OCI-LY1 (cell line): ENCODE measurements at regions not wholly inside any gene's neighbourhood (a gene's known extent, or its start where the extent isn't known, plus 50 kb on each side); places are given as distances from the start of the nearest gene placed in this dataset.

Source experiments
- EZH2 ChIP-seq: fragments of 200-600 bp; sonication (generic), shearing (Covaris generic); IDR thresholded peaks from 2 replicates; pipeline ENCODE4 v1.8.0; 2017; ENCODE audit warnings: borderline replicate concordance, mixed run types, mild to moderate bottlenecking, antibody characterized with exemption, low read length, moderate library complexity, mixed read lengths
- TF ChIP-seq, protein P1 (sequence below): fragments of 200-600 bp; sonication (generic), shearing (Covaris generic); IDR thresholded peaks from 2 replicates; pipeline ENCODE4 v1.5.1; 2017; ENCODE audit warnings: mild to moderate bottlenecking, antibody characterized with exemption, low read length, moderate library complexity, mixed read lengths

DNA sequence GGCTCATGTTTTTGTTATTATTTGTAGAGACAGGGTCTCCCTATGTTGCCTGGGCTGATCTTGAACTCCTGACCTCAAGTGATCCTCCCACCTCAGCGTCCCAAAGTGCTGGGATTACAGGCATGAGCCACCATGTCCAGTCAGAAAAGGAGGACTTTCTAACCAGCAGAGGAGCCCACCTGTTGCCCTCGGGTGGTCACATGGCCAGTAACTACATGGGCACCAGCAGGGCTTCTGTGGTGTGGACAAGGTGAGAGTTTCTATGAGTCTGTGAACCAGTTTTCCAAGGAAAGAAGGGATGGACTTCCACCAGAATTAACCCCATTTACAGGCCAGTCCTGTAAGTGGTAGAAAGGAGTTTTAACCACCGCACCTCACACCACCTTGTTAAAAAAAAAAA, 125.4 kb downstream of the RIN2 start:
- TF ChIP-seq, protein P1, sequence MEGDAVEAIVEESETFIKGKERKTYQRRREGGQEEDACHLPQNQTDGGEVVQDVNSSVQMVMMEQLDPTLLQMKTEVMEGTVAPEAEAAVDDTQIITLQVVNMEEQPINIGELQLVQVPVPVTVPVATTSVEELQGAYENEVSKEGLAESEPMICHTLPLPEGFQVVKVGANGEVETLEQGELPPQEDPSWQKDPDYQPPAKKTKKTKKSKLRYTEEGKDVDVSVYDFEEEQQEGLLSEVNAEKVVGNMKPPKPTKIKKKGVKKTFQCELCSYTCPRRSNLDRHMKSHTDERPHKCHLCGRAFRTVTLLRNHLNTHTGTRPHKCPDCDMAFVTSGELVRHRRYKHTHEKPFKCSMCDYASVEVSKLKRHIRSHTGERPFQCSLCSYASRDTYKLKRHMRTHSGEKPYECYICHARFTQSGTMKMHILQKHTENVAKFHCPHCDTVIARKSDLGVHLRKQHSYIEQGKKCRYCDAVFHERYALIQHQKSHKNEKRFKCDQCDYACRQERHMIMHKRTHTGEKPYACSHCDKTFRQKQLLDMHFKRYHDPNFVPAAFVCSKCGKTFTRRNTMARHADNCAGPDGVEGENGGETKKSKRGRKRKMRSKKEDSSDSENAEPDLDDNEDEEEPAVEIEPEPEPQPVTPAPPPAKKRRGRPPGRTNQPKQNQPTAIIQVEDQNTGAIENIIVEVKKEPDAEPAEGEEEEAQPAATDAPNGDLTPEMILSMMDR = no peak
- TF ChIP-seq EZH2 = no peak
